ENCODE measurements at regions not wholly inside any gene's neighbourhood (a gene's known extent, or its start where the extent isn't known, plus 50 kb on each side); places are given as distances from the start of the nearest gene placed in this dataset.
"Not testable (repeated sequence)": the region's sequence is repeated elsewhere in the genome, so short reads cannot be mapped to it uniquely, and the experiment has no call there.

DNA sequence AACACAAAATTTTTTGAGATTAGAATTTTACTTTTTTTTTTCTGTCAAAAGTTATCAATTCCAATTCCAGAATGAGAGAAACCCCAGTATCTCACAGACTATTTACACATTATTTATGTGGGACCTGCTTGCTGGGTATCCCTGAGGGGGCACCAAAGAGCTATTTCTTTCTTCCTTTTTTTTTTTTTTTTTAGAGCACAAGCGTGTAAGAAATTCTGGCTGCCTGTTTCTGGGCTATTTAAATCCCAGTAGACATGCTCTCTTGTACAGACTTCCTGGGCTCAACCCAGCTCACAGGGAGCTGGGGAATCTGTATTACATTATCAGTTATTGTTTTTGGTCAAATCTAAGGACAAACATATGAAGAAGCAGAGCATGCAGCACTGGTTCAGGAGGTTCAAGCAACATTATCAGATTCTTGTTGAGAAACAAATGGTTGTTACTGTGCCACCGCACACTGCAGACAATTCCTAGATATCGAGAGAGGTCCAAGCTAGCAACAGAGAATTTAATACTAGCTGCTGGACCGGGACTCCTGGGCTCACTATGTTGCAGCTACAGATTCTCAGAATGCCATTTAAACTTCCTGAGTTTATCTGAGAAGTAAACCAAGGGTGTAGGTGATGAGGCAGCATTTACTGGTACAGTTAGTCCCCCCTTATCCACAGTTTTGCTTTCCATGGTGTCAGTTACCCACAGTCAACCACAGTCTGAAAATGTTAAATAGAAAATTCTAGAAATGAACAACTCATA is 83.3 kb upstream of the NBPF26 start:
- TF ChIP-seq POLR2A (IDR thresholded peaks at IDR 0.05; ENCODE audit: low read depth, low read length); POLR2AphosphoS5 (IDR thresholded peaks at IDR 0.05; ENCODE audit: low read depth, low read length); TAF1 (IDR thresholded peaks at IDR 0.05; ENCODE audit: low read depth, low read length); SPI1 (IDR thresholded peaks at IDR 0.05; ENCODE audit: low read depth, low read length); PAX5 (IDR thresholded peaks at IDR 0.05; ENCODE audit: insufficient read depth, low read length, severe bottlenecking): not testable (repeated sequence)
